ENCODE measurements at regions not wholly inside any gene's neighbourhood (a gene's known extent, or its start where the extent isn't known, plus 50 kb on each side); places are given as distances from the start of the nearest gene placed in this dataset.

- H3K27ac ChIP-seq: no peak overlapping the region
Observed at GRCh38 chr4:132317923-132318322, 831.2 kb upstream of the PCDH10 start.

GRCh38 chr4:132328761-132329160 lies 820.3 kb upstream of the PCDH10 start:
- TF ChIP-seq CTCF (IDR thresholded peaks at IDR 0.05): no peak
- no peak overlapping the region for H3K27ac ChIP-seq
- no peak for DNase-seq (ENCODE audit: low spot score)
- H3K4me3 ChIP-seq: no peak overlapping the region

More at GRCh38 chr4:132317923-132318322, 831.2 kb upstream of the PCDH10 start:
- no peak for TF ChIP-seq CTCF (IDR thresholded peaks at IDR 0.05)
- DNase-seq (ENCODE audit: low spot score): no peak
- H3K4me3 ChIP-seq: no peak overlapping the region

GRCh38 chr4:132330994-132331393 lies 818.1 kb upstream of the PCDH10 start:
- Histone ChIP-seq H3K4me3 (no peak overlapping the region), H3K27ac (no peak overlapping the region)
- TF ChIP-seq CTCF (IDR thresholded peaks at IDR 0.05): no peak
- DNase-seq (ENCODE audit: low spot score): no peak

GRCh38 chr4:132332932-132333723 lies 816.0 kb upstream of the PCDH10 start:
- TF ChIP-seq CTCF (IDR thresholded peaks at IDR 0.05): no peak
- DNase-seq (ENCODE audit: low spot score): no peak

GRCh38 chr4:132333724-132334047 lies 815.4 kb upstream of the PCDH10 start:
- no peak for TF ChIP-seq CTCF (IDR thresholded peaks at IDR 0.05)
- no peak for DNase-seq (ENCODE audit: low spot score)
- no peak overlapping the region for H3K4me3 ChIP-seq
- H3K27ac ChIP-seq: no peak overlapping the region

More at GRCh38 chr4:132332932-132333723, 816.0 kb upstream of the PCDH10 start:
- Histone ChIP-seq H3K27ac (no peak overlapping the region), H3K4me3 (no peak overlapping the region)

- DNase-seq (ENCODE audit: low spot score): no peak
- no peak overlapping the region for H3K4me3 ChIP-seq
- H3K27ac ChIP-seq: no peak overlapping the region
- TF ChIP-seq CTCF (IDR thresholded peaks at IDR 0.05): no peak
Observed at GRCh38 chr4:132334081-132334480, 815.0 kb upstream of the PCDH10 start.

All from coronary artery (tissue), 2 donors.